ENCODE measurements at regions not wholly inside any gene's neighbourhood (a gene's known extent, or its start where the extent isn't known, plus 50 kb on each side); places are given as distances from the start of the nearest gene placed in this dataset.

DNA sequence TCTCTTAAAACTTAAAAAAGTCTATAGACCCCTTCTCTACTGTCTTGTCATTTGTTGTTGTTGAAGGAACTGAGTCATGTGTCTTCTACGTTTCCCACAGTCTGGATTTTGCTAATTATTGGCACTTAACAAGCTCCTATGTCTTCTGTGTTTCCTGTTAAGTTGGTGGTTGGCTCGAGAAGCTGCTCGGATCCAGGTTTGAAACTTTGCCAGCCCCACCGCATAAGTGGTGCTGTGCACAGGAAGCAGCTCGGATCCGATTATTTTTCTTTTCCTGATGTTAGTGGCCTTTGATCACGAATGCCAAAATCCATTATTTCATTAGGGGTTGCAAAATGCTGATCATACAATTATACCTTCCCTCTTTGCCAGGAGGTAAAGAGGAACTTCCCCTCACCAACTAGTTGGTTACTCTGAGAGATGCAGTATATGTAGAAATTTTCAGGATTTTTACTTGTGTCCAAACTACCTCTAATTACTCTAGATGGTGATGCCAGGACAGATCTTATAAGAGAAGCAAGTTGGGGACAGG is 186.5 kb downstream of the NSG2 start:
- TF ChIP-seq POLR2A (IDR thresholded peaks at IDR 0.05; ENCODE audit: low read depth, low read length) = no peak
- no peak for TF ChIP-seq SPI1 (IDR thresholded peaks at IDR 0.05; ENCODE audit: low read depth, low read length)
- TF ChIP-seq TAF1 (IDR thresholded peaks at IDR 0.05; ENCODE audit: low read depth, low read length) = no peak

Measured in GM12891 (cell line).